Midbrain (tissue), 1 donor: ENCODE measurements at regions not wholly inside any gene's neighbourhood (a gene's known extent, or its start where the extent isn't known, plus 50 kb on each side); places are given as distances from the start of the nearest gene placed in this dataset.
"Not testable (repeated sequence)": the region's sequence is repeated elsewhere in the genome, so short reads cannot be mapped to it uniquely, and the experiment has no call there.

Experiments used
- DNase-seq: peaks from one replicate; lab custom pipeline; 2025; lab: John Stamatoyannopoulos, UW

- no peak for DNase-seq
These were observed 114.0 kb downstream of the SLC38A4 start for GRCh38 chr12:46711756-46712155.

- DNase-seq = no peak
These were observed 115.6 kb downstream of the SLC38A4 start for GRCh38 chr12:46710125-46710743.

- no peak for DNase-seq
These were observed 123.0 kb downstream of the SLC38A4 start for GRCh38 chr12:46702581-46703344.

- DNase-seq = no peak
These were observed 124.4 kb downstream of the SLC38A4 start for GRCh38 chr12:46701356-46701755.

- DNase-seq = no peak
These were observed 125.8 kb downstream of the SLC38A4 start for GRCh38 chr12:46699986-46700385.

GRCh38 chr12:46698003-46698402 is 127.8 kb downstream of the SLC38A4 start:
- DNase-seq = no peak

GRCh38 chr12:46693518-46693917 is 132.3 kb downstream of the SLC38A4 start:
- DNase-seq = no peak

- DNase-seq = no peak
These were observed 132.8 kb downstream of the SLC38A4 start for GRCh38 chr12:46693034-46693433.

- no peak for DNase-seq
These were observed 133.2 kb downstream of the SLC38A4 start for GRCh38 chr12:46692606-46693005.

- no peak for DNase-seq
These were observed 139.4 kb downstream of the SLC38A4 start for GRCh38 chr12:46686267-46686942.

- DNase-seq = not testable (repeated sequence)
These were observed 141.6 kb downstream of the SLC38A4 start for GRCh38 chr12:46684243-46684642.

GRCh38 chr12:46682148-46682547 is 143.6 kb downstream of the SLC38A4 start:
- no peak for DNase-seq

GRCh38 chr12:46680506-46680905 is 145.3 kb downstream of the SLC38A4 start:
- no peak for DNase-seq

- DNase-seq = no peak
These were observed 146.0 kb downstream of the SLC38A4 start for GRCh38 chr12:46679754-46680153.

GRCh38 chr12:46678426-46678825 is 147.4 kb downstream of the SLC38A4 start:
- no peak for DNase-seq

- peak; percentile 1 for DNase-seq
These were observed 148.0 kb downstream of the SLC38A4 start for GRCh38 chr12:46677749-46678148.

GRCh38 chr12:46676797-46677520 is 148.8 kb downstream of the SLC38A4 start:
- DNase-seq = no peak

- no peak for DNase-seq
These were observed 149.4 kb downstream of the SLC38A4 start for GRCh38 chr12:46676396-46676795.

- peak; percentile 17 for DNase-seq
These were observed 150.1 kb downstream of the SLC38A4 start for GRCh38 chr12:46675736-46676135.

- DNase-seq = no peak
These were observed 151.0 kb downstream of the SLC38A4 start for GRCh38 chr12:46674800-46675199.

- no peak for DNase-seq
These were observed 151.7 kb downstream of the SLC38A4 start for GRCh38 chr12:46674129-46674528.

- no peak for DNase-seq
These were observed 154.7 kb downstream of the SLC38A4 start for GRCh38 chr12:46671102-46671501.
